ENCODE measurements at regions not wholly inside any gene's neighbourhood (a gene's known extent, or its start where the extent isn't known, plus 50 kb on each side); places are given as distances from the start of the nearest gene placed in this dataset.
A peak's percentile ranks its signal among the peaks of the same experiment; 100 is the strongest.

DNA sequence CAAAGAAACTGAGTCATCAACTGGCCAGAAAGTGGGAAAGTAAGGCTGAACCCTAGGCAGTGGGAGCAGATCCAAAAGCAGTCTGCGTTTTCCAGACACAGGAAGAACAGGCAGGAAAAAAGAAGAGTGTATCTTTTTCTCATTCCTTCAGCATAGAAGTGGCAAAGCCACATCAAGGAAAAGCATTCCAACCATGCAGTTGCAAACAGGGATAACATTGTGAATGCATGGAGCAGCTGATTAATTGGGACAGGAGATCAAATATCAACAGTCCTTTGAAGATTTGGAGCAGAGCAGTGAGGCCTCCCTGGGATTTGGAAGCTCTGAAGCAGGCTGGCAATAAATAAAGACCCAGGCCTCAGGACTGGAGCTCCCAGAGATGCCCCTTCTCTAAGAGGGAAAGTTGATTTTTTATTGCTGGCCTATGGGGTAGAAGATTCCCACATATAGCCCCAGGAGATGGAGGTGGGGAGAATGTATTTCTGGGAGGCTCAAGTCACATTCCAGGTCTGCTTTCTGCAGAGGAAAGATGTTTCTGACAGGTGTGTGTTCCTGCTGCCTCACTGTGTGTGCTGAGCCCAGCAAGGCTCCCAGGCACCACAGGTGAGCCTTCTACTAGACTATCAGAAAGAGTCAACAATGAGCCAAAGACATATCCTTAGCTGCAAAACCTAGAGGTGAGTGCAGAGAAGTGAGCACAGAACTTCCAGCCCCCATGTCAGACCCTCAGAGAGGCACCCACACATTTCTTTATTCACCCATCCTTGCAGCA is 222.5 kb downstream of the RAB28 start:
- TF ChIP-seq, protein P1, sequence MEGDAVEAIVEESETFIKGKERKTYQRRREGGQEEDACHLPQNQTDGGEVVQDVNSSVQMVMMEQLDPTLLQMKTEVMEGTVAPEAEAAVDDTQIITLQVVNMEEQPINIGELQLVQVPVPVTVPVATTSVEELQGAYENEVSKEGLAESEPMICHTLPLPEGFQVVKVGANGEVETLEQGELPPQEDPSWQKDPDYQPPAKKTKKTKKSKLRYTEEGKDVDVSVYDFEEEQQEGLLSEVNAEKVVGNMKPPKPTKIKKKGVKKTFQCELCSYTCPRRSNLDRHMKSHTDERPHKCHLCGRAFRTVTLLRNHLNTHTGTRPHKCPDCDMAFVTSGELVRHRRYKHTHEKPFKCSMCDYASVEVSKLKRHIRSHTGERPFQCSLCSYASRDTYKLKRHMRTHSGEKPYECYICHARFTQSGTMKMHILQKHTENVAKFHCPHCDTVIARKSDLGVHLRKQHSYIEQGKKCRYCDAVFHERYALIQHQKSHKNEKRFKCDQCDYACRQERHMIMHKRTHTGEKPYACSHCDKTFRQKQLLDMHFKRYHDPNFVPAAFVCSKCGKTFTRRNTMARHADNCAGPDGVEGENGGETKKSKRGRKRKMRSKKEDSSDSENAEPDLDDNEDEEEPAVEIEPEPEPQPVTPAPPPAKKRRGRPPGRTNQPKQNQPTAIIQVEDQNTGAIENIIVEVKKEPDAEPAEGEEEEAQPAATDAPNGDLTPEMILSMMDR (conservative IDR thresholded peaks at IDR 0.05; ENCODE audit: low read depth, low read length): no peak
- no peak for DNase-seq (ENCODE audit: low read depth)
- no peak overlapping the region for H3K4me3 ChIP-seq (ENCODE audit: low read length)

DNA sequence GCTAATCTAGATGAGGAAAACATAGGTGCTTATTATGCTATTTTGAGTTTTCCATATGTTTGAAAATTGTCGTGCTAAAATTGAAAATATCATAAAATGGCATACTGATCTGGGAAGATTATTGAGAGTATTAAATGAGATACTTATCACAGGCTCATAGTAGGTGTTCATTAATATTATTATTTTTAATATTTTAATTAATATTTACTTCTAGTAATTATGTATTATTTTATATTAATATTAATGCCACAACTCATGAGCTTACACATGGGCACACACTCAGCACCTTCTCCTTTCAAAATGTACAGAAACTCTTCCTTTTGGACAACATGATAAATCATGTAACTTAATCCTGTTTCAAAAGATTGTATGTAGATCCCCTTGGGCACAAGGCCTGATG is 223.6 kb downstream of the RAB28 start:
- TF ChIP-seq, protein P1 (conservative IDR thresholded peaks at IDR 0.05; ENCODE audit: low read depth, low read length): no peak
- no peak for DNase-seq (ENCODE audit: low read depth)
- H3K4me3 ChIP-seq (ENCODE audit: low read length): no peak overlapping the region

- DNase-seq (ENCODE audit: low read depth): no peak
- H3K4me3 ChIP-seq (ENCODE audit: low read length): no peak overlapping the region
- TF ChIP-seq, protein P1 (conservative IDR thresholded peaks at IDR 0.05; ENCODE audit: low read depth, low read length): no peak
These were observed 233.9 kb downstream of the RAB28 start for GRCh38 chr4:13250263-13250662.

DNA sequence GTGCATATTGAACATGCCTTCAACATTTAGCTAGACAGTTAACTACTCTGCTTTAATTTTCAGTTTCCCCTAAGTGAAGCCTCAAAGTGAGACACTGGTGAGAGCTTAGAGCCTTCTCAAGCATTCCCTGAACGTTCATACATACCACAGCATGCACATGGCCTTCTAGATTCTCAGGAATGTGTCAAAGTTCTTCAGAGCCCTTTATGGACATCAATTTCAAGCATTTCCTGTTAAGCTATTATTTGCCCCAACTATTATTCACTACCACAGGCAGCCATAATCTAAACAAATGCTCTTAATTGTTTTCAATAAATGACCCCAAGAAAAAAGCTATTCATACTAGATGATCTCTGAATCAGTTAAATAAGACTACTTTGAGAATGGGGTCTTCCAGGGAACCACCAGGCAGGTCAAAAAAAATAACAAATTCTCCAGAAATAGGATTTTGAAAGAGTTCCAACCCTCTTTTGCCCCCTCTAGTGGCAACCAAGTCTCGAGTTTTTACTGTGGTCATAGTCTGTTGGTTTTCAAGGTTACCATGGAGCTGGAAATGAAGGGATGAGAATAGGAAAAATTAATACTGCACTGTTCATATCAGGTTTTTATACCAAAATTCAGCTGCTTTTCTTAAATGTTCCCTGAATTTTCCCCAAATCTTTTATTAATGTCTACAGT is 235.4 kb downstream of the RAB28 start:
- TF ChIP-seq, protein P1 (conservative IDR thresholded peaks at IDR 0.05; ENCODE audit: low read depth, low read length): peak; percentile 56
- no peak for DNase-seq (ENCODE audit: low read depth)
- no peak overlapping the region for H3K4me3 ChIP-seq (ENCODE audit: low read length)

- no peak for DNase-seq (ENCODE audit: low read depth)
- no peak overlapping the region for H3K4me3 ChIP-seq (ENCODE audit: low read length)
- TF ChIP-seq, protein P1 (conservative IDR thresholded peaks at IDR 0.05; ENCODE audit: low read depth, low read length): no peak
These were observed 238.0 kb downstream of the RAB28 start for GRCh38 chr4:13246107-13246506.

DNA sequence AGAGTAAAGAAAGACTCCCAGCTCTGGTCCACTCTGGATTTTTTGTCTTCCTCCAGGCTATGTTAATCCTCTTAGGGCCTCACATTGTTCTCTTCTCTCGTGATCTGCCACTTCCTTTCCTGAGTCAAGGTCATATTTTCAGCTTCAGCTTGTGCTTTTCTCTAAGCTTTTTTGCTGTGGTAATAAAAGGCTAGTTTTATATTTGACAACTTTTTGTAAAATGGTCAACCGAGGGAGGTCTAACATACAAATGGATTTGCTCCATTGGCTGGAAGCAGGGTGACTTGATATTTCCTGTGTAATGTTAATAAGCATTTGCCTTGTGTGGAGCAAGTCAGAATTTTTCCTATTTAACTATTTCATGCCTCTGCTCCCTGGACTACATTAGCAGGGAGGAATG is 239.7 kb downstream of the RAB28 start:
- no peak overlapping the region for H3K4me3 ChIP-seq (ENCODE audit: low read length)

More for the DNA sequence above, 239.7 kb downstream of the RAB28 start:
- TF ChIP-seq, protein P1 (conservative IDR thresholded peaks at IDR 0.05; ENCODE audit: low read depth, low read length): no peak
- peak; percentile 73 for DNase-seq (ENCODE audit: low read depth)

Data from retinal pigment epithelial cell (primary cell).